Psoas muscle (tissue), 7 donors: ENCODE measurements at regions not wholly inside any gene's neighbourhood (a gene's known extent, or its start where the extent isn't known, plus 50 kb on each side); places are given as distances from the start of the nearest gene placed in this dataset.

Experiments used
- ATAC-seq, 4 donors: fragments of 200-7000 bp; cut with Tn5 transposase; one replicate each; pipeline ENCODE4 v1.9.1; 2020; ENCODE audit warnings: moderate library complexity in 3 of 4, mild to moderate bottlenecking in 2 of 4
- DNase-seq, 2 donors: peaks; one replicate each; pipeline ENCODE4 v3.0.0-alpha.2; 2020
- H3K27ac ChIP-seq: fragments of 200-600 bp; one replicate; pipeline ENCODE4 v1.8.0; 2022
- H3K27me3 ChIP-seq, 3 donors: fragments of 200-600 bp in 1 of 3; one replicate each; pipeline versions ENCODE4 v1.6.1 to v1.8.0; 2013 to 2022; ENCODE audit warnings: low read length in 2 of 3, mild to moderate bottlenecking in 2 of 3, moderate library complexity in 1 of 3; ENCODE audit not compliant: insufficient read depth in 3 of 3
- H3K36me3 ChIP-seq, 2 donors: fragments of 200-600 bp in 1 of 2; one replicate each; pipeline versions ENCODE4 v1.6.1 to v1.8.0; 2013 to 2022; ENCODE audit warnings: low read depth in 1 of 2, mild to moderate bottlenecking in 1 of 2, moderate library complexity in 1 of 2; ENCODE audit not compliant: insufficient read depth in 1 of 2
- H3K4me1 ChIP-seq: fragments of 200-600 bp; one replicate; pipeline ENCODE4 v1.8.0; 2022
- H3K4me3 ChIP-seq: fragments of 200-600 bp; one replicate; pipeline ENCODE4 v1.8.0; 2022; ENCODE audit warnings: mild to moderate bottlenecking
- H3K9me3 ChIP-seq: fragments of 200-600 bp; one replicate; pipeline ENCODE4 v1.8.0; 2022
- CTCF ChIP-seq: fragments of 200-600 bp; IDR thresholded peaks from one replicate; pipeline ENCODE4 v1.8.0; 2022; ENCODE audit warnings: antibody characterized with exemption
- WGBS, 3 donors: extraction: QIAGEN DNeasy Blood & Tissue Kit; methylation state at CpG; one replicate each; pipeline versions ENCODE4 v1.1.6 to v1.1.7; 2013; 5-methylcytosine and 5-hydroxymethylcytosine counted together
- intact Hi-C, 2 donors: fragments of 100-400 bp; cut with DNase I; formaldehyde crosslinking; loops; one replicate each; pipeline versions ENCODE4 v1.11.0 to v1.14.2; 2022
- donor health status: healthy with polysubstance abuse.
- donor health status: DM: no; HTN: no; CAD: no; lungs with moderate emphysema.
- donor health status: Bipolar disorder and iron deficiency.
- donor health status: healthy.
- donor health status: DM: yes; HTN: yes; CAD: no.
- donor health status: DM: no; HTN: no; CAD: no.
- donor health status: DM: yes; HTN: yes; CAD: no.

DNA sequence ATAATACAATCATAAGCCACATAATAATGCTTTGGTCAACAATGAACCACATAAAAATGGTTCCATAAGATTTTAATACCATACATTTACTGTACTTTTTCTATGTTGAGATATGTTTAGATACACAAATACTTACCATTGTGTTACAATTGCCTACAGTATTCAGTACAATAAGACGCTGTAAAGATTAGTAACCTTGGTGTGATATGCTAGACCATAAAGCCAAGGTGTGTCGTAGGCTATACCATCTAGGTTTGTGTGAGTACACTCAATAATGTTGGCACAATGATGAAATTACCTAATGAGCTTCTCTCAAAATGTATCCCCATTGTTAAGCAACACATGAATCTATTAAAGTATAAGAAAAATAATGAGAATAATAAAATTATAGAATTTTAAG lies 662.3 kb downstream of the SATB2 start:
- Histone ChIP-seq H3K27ac (no peak overlapping the region), H3K27me3 (no peaks in the 10 kb centered on the region), H3K4me1 (no peaks in the 10 kb centered on the region), H3K36me3 (no peaks in the 10 kb centered on the region), H3K4me3 (no peak overlapping the region), H3K9me3 (no peaks in the 10 kb centered on the region)
- 85 to 89% (median 87%) methylated on average over 2 of the region's 2 CpGs for WGBS, 3 donors
- intact Hi-C loops = no loop called here
- no peak for TF ChIP-seq CTCF
- ATAC-seq (no peak), DNase-seq (no peak)

DNA sequence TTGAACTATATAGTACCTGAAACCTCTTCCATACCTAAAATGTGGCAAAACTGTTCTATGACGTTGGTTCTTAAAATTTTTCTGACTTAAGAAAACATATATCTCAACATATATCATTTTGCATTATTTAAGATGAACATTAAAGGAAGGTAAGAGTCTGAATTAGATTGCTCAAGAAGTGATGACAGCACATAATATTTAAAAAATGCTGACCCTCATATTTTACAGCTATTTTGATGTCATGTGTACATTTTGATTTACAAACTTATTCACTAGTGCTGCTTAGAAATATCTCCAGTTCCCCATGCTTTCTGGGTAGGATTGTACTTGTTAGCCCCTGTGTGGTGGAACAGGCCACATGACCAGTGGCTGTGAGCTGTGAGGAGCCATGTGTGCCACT lies 666.1 kb downstream of the SATB2 start:
- ATAC-seq = no peak
- intact Hi-C loops = no loop called here
- 0 to 2% (median 0%) methylated on average over 1 of the region's 1 CpG for WGBS, 3 donors
- Histone ChIP-seq H3K4me1 (no peaks in the 10 kb centered on the region), H3K36me3 (no peaks in the 10 kb centered on the region), H3K9me3 (no peaks in the 10 kb centered on the region), H3K27ac (no peak overlapping the region), H3K27me3 (no peaks in the 10 kb centered on the region), H3K4me3 (no peak overlapping the region)
- no peak for DNase-seq
- no peak for TF ChIP-seq CTCF

DNA sequence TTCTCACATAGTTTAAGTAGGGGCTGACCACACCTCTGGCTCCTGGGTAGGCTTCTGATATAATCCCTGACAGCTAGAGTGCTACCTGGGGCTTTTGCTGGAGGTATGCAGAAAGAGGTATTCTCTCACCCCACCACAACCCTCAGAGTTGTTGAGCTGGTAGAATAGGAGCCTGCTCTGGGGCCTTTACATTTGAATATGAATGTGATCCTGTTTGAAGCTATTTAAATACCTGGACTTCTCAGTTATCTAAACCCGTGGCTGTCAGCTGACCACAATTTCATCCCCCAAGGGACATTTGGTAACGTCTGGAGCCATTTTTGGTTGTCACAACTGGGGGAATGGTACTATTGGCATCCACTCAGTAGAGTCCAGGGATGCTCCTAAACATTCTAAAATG lies 669.1 kb downstream of the SATB2 start:
- no peaks in the 10 kb centered on the region for H3K9me3 ChIP-seq
- H3K4me3 ChIP-seq = no peak overlapping the region
- H3K4me1 ChIP-seq = no peaks in the 10 kb centered on the region
- ATAC-seq (no peak), DNase-seq (no peak)
- intact Hi-C loops = no loop called here
- no peaks in the 10 kb centered on the region for H3K36me3 ChIP-seq
- no peaks in the 10 kb centered on the region for H3K27me3 ChIP-seq
- WGBS, 3 donors = 8 to 14% (median 13%) methylated on average over 2 of the region's 2 CpGs
- TF ChIP-seq CTCF = no peak
- no peak overlapping the region for H3K27ac ChIP-seq

DNA sequence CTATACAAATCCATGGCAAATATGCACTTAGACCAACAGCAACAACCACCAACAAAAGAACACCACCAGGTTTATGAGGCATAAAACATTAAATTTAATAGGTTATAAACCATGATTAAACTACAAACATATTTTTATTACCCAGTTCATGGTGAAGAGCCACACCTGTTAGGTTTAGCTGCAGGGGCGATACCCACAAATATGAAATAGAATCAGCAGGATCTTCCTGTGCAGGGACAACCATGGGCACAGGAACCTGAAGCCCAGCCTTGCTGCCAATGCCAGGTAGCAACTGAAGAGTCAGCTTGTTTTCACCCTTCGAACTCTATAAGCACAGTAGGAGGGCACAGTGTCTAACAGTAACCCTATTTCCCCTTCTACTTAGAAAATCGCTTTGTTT lies 675.0 kb downstream of the SATB2 start:
- intact Hi-C loops = no loop called here
- H3K4me1 ChIP-seq = no peaks in the 10 kb centered on the region
- DNase-seq (no peak), ATAC-seq (no peak)
- no peaks in the 10 kb centered on the region for H3K36me3 ChIP-seq
- H3K27ac ChIP-seq = no peak overlapping the region
- no peaks in the 10 kb centered on the region for H3K9me3 ChIP-seq
- no peak for TF ChIP-seq CTCF
- WGBS, 3 donors = 66 to 76% (median 71%) methylated on average over 3 of the region's 3 CpGs
- peaks cover 0 to 1% (median 0%) of the 10 kb centered on the region in 3 donors for H3K27me3 ChIP-seq
- H3K4me3 ChIP-seq = no peak overlapping the region

DNA sequence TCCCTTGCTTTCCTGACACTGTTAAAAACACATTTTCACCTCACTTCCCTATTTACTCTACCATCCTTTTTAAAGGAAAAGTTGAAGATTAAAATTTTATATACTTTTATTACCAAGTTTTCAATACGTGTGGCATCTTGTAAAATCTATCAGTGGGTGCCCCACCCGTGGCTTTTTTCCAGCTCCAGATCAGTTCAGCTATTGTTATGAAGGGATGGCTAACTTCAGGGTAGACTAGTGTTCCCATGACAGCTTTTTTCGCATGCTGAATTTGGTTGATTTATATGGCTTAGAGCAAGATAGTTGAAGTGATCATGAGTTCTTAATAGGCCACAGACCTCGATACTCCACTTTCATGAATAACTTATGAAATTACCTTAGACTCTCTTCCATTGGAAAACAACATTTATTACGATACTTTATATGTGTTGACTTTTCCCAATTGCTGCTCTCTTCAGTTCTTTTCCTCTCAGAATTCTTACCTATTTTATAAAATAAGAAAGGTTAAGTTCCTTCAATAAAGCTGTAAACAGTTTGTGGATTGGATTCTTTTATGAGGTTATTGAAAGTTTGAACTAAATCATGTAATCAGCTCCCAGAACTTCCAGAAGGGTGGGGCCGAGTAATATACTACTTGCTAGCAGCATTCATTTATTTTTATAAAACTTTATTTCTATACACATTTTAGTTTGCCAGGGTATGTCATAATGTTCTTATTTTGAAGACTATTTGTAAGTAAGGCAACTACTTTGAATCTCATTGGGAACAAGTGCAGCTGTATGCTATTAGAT lies 680.9 kb downstream of the SATB2 start:
- Histone ChIP-seq H3K4me3 (no peak overlapping the region), H3K36me3 (no peaks in the 10 kb centered on the region), H3K4me1 (no peaks in the 10 kb centered on the region), H3K27ac (no peak overlapping the region), H3K27me3 (peaks cover 0 to 3% (median 1%) of the 10 kb centered on the region in 3 donors), H3K9me3 (no peaks in the 10 kb centered on the region)
- DNase-seq (no peak), ATAC-seq (no peak)
- TF ChIP-seq CTCF = no peak
- intact Hi-C loops = no loop called here
- WGBS, 3 donors = 73 to 75% (median 74%) methylated on average over 6 of the region's 6 CpGs
